ENCODE measurements at regions not wholly inside any gene's neighbourhood (a gene's known extent, or its start where the extent isn't known, plus 50 kb on each side); places are given as distances from the start of the nearest gene placed in this dataset.

- Histone ChIP-seq H3K4me3 (ENCODE audit: low read depth, low read length) (no peak overlapping the region), H3K36me3 (ENCODE audit: control insufficient read depth, insufficient read depth, low read length) (no peaks in the 10 kb centered on the region), H3K27me3 (ENCODE audit: control insufficient read depth, insufficient read depth, low read length) (no peaks in the 10 kb centered on the region)
- TF ChIP-seq CTCF (IDR thresholded peaks at IDR 0.05; ENCODE audit: insufficient read depth, low read length, severe bottlenecking) = no peak
- DNase-seq (ENCODE audit: low read depth) (peak; percentile 71), FAIRE-seq (no peak)
Observed at GRCh38 chr12:19846574-19846973, 407.3 kb downstream of the AEBP2 start.

- no peaks in the 10 kb centered on the region for H3K27me3 ChIP-seq (ENCODE audit: control insufficient read depth, insufficient read depth, low read length)
- H3K36me3 ChIP-seq (ENCODE audit: control insufficient read depth, insufficient read depth, low read length) = no peaks in the 10 kb centered on the region
- no peak for TF ChIP-seq CTCF (IDR thresholded peaks at IDR 0.05; ENCODE audit: insufficient read depth, low read length, severe bottlenecking)
- no peak for DNase-seq (ENCODE audit: low read depth)
- no peak overlapping the region for H3K4me3 ChIP-seq (ENCODE audit: low read depth, low read length)
- FAIRE-seq = no peak
Observed at GRCh38 chr12:19847294-19848059, 408.2 kb downstream of the AEBP2 start.

GRCh38 chr12:19848421-19848820, 409.1 kb downstream of the AEBP2 start:
- H3K27me3 ChIP-seq (ENCODE audit: control insufficient read depth, insufficient read depth, low read length) = no peaks in the 10 kb centered on the region
- no peak for TF ChIP-seq CTCF (IDR thresholded peaks at IDR 0.05; ENCODE audit: insufficient read depth, low read length, severe bottlenecking)
- FAIRE-seq = no peak

GRCh38 chr12:19849208-19849607, 409.9 kb downstream of the AEBP2 start:
- H3K4me3 ChIP-seq (ENCODE audit: low read depth, low read length) = no peak overlapping the region
- H3K27me3 ChIP-seq (ENCODE audit: control insufficient read depth, insufficient read depth, low read length) = no peaks in the 10 kb centered on the region
- no peak for FAIRE-seq
- no peak for DNase-seq (ENCODE audit: low read depth)
- no peaks in the 10 kb centered on the region for H3K36me3 ChIP-seq (ENCODE audit: control insufficient read depth, insufficient read depth, low read length)
- no peak for TF ChIP-seq CTCF (IDR thresholded peaks at IDR 0.05; ENCODE audit: insufficient read depth, low read length, severe bottlenecking)

More at GRCh38 chr12:19848421-19848820, 409.1 kb downstream of the AEBP2 start:
- no peak for DNase-seq (ENCODE audit: low read depth)
- Histone ChIP-seq H3K36me3 (ENCODE audit: control insufficient read depth, insufficient read depth, low read length) (no peaks in the 10 kb centered on the region), H3K4me3 (ENCODE audit: low read depth, low read length) (no peak overlapping the region)

- no peak overlapping the region for H3K4me3 ChIP-seq (ENCODE audit: low read depth, low read length)
- TF ChIP-seq CTCF (IDR thresholded peaks at IDR 0.05; ENCODE audit: insufficient read depth, low read length, severe bottlenecking) = no peak
- no peaks in the 10 kb centered on the region for H3K27me3 ChIP-seq (ENCODE audit: control insufficient read depth, insufficient read depth, low read length)
- DNase-seq (ENCODE audit: low read depth) (no peak), FAIRE-seq (no peak)
- H3K36me3 ChIP-seq (ENCODE audit: control insufficient read depth, insufficient read depth, low read length) = no peaks in the 10 kb centered on the region
Observed at GRCh38 chr12:19850346-19851065, 411.2 kb downstream of the AEBP2 start.

All from bronchial epithelial cell (primary cell).